ENCODE measurements at regions not wholly inside any gene's neighbourhood (a gene's known extent, or its start where the extent isn't known, plus 50 kb on each side); places are given as distances from the start of the nearest gene placed in this dataset.

GRCh38 chr7:46478046-46478445 lies 557.0 kb upstream of the IGFBP3 start:
- TF ChIP-seq CTCF (IDR thresholded peaks at IDR 0.05) (no peak), POLR2A (IDR thresholded peaks at IDR 0.05) (no peak), EP300 (IDR thresholded peaks at IDR 0.05) (no peak)
